Chondrocyte (in vitro differentiated cells): ENCODE measurements at regions not wholly inside any gene's neighbourhood (a gene's known extent, or its start where the extent isn't known, plus 50 kb on each side); places are given as distances from the start of the nearest gene placed in this dataset.
A peak's percentile ranks its signal among the peaks of the same experiment; 100 is the strongest.

ENCODE experiments used
- DNase-seq: peaks from one replicate; pipeline ENCODE4 v3.0.0; 2021; ENCODE audit warnings: mixed read lengths, low spot score
- H3K27ac Mint-ChIP-seq: one replicate; pipeline ENCODE4 v1.8.0; 2021; ENCODE audit warnings: mild to moderate bottlenecking, moderate library complexity, mixed read lengths; ENCODE audit not compliant: unreplicated experiment
- H3K27me3 Mint-ChIP-seq: 2 replicates; pipeline ENCODE4 v1.8.0; 2021; ENCODE audit warnings: low read depth, mixed read lengths
- H3K36me3 Mint-ChIP-seq: 2 replicates; pipeline ENCODE4 v1.8.0; 2021; ENCODE audit warnings: low read depth, mixed read lengths
- H3K4me1 Mint-ChIP-seq: 2 replicates; pipeline ENCODE4 v1.8.0; 2021; ENCODE audit warnings: low read depth, mild to moderate bottlenecking, mixed read lengths
- H3K4me3 Mint-ChIP-seq: one replicate; pipeline ENCODE4 v1.8.0; 2021; ENCODE audit warnings: mild to moderate bottlenecking, moderate library complexity, mixed read lengths; ENCODE audit not compliant: unreplicated experiment
- H3K9me3 Mint-ChIP-seq: 2 replicates; pipeline ENCODE4 v1.8.0; 2021; ENCODE audit warnings: low read depth, mixed read lengths
- TF ChIP-seq, protein P1 (sequence below): fragments of 200-600 bp; sonication (generic); IDR thresholded peaks from 2 replicates; pipeline ENCODE4 v1.5.0; 2021; ENCODE audit warnings: antibody characterized with exemption, mild to moderate bottlenecking, moderate library complexity

DNA sequence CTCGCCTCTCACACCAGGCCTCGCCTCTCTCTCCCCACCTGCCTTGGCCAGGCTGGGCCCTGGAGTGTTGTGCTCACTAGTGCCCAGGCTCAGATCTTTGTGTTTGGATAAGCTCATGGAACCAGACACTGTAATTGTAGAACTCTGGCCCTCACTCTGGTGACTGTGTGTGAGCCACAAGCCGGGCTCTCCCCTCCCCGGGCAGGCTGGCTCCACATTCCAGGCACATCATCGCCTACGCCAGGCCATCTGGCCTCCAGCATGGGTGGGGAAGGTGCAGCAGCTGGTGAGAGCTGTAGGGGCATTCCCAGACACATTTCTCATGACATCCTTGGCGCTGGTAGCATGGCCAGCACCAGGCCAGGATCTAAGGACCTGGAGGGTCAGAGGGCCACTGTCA lies 202.3 kb downstream of the RAB11FIP4 start:
- TF ChIP-seq, protein P1, sequence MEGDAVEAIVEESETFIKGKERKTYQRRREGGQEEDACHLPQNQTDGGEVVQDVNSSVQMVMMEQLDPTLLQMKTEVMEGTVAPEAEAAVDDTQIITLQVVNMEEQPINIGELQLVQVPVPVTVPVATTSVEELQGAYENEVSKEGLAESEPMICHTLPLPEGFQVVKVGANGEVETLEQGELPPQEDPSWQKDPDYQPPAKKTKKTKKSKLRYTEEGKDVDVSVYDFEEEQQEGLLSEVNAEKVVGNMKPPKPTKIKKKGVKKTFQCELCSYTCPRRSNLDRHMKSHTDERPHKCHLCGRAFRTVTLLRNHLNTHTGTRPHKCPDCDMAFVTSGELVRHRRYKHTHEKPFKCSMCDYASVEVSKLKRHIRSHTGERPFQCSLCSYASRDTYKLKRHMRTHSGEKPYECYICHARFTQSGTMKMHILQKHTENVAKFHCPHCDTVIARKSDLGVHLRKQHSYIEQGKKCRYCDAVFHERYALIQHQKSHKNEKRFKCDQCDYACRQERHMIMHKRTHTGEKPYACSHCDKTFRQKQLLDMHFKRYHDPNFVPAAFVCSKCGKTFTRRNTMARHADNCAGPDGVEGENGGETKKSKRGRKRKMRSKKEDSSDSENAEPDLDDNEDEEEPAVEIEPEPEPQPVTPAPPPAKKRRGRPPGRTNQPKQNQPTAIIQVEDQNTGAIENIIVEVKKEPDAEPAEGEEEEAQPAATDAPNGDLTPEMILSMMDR, result no peak
- no peak overlapping the region for H3K4me3 Mint-ChIP-seq
- peak; percentile 92 for DNase-seq
- peak overlapping the region; percentile 93 for H3K27ac Mint-ChIP-seq
- H3K4me1 Mint-ChIP-seq, result peaks cover 60% of the 10 kb centered on the region
- peaks cover 16% of the 10 kb centered on the region for H3K36me3 Mint-ChIP-seq
- H3K9me3 Mint-ChIP-seq, result no peaks in the 10 kb centered on the region
- no peaks in the 10 kb centered on the region for H3K27me3 Mint-ChIP-seq

DNA sequence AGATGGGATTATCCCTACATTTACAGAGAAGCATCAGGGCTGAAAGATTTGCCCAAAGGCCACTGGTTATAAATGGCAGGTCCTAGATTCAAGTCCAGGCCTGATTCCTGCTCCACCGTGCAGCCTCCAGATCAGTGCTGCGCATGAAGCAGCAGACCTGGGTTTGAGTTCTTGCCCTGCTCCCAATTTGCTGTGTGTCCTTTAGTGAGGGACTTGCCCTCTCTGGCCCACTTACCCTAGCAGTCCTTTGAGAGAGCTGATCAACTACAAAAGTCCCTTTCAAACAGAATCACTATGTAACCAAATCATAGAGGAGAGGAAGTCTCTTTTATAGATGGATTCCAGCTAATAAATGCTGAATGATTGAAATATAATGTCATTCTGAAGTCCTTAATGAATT lies 200.4 kb downstream of the RAB11FIP4 start:
- TF ChIP-seq, protein P1, result no peak
- Mint-ChIP-seq H3K36me3 (peaks cover 13% of the 10 kb centered on the region), H3K4me3 (no peak overlapping the region), H3K27me3 (no peaks in the 10 kb centered on the region), H3K4me1 (peaks cover 49% of the 10 kb centered on the region), H3K27ac (no peak overlapping the region), H3K9me3 (no peaks in the 10 kb centered on the region)
- DNase-seq, result peak; percentile 20

DNA sequence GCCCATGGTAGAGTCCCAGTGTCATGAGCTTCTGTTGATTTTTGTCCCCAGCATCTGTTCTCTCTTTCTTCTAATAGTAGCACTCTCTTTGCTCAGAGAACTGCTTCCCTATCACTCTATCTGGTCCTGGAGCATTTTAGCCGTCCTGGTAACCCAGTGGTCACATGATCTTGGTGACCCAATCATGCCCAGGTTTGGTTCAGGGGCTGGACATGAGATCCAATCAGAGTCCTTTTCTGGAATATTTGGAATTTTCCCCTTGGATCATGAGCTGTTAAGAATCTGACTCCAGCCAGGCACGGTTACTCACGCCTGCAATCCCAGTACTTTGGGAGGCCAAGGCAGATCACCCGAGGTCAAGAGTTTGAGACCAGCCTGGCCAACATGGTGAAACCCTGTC lies 197.0 kb downstream of the RAB11FIP4 start:
- no peaks in the 10 kb centered on the region for H3K9me3 Mint-ChIP-seq
- no peaks in the 10 kb centered on the region for H3K27me3 Mint-ChIP-seq
- no peak overlapping the region for H3K4me3 Mint-ChIP-seq
- peaks cover 18% of the 10 kb centered on the region for H3K36me3 Mint-ChIP-seq
- no peak for DNase-seq
- no peak overlapping the region for H3K27ac Mint-ChIP-seq
- peaks cover 25% of the 10 kb centered on the region for H3K4me1 Mint-ChIP-seq
- TF ChIP-seq, protein P1, result no peak

DNA sequence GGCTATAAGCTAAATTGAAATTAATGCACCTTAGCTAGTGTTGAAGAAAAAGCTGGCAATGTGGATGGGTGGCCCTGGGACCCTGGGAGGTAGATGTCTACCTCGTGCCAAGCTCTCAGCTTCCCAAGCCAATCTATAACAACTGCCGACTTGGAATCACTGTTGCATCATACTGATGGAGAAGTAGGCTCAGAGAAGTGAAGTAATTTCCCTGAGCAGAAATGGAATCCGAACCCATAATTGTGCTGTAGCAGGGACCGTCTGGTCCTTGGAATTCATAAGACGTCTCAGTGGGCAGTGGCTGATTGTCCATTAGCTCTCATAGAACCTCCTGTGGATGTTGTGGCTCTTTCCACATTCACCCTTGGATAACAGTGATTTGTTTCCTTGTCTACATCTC lies 196.6 kb downstream of the RAB11FIP4 start:
- Mint-ChIP-seq H3K36me3 (peaks cover 19% of the 10 kb centered on the region), H3K27ac (no peak overlapping the region)

More for the DNA sequence above, 196.6 kb downstream of the RAB11FIP4 start:
- Mint-ChIP-seq H3K4me1 (peaks cover 20% of the 10 kb centered on the region), H3K4me3 (no peak overlapping the region), H3K9me3 (no peaks in the 10 kb centered on the region), H3K27me3 (no peaks in the 10 kb centered on the region)
- DNase-seq, result no peak
- TF ChIP-seq, protein P1, result no peak
